NCI-H2227 treated with DMSO at 0.1 percent for 48 hours (cell line): ENCODE measurements at regions not wholly inside any gene's neighbourhood (a gene's known extent, or its start where the extent isn't known, plus 50 kb on each side); places are given as distances from the start of the nearest gene placed in this dataset.
"Not testable (repeated sequence)": the region's sequence is repeated elsewhere in the genome, so short reads cannot be mapped to it uniquely, and the experiment has no call there.

ENCODE experiments used
- DNase-seq: peaks from one replicate; lab custom pipeline; 2025; lab: John Stamatoyannopoulos, UW

DNA sequence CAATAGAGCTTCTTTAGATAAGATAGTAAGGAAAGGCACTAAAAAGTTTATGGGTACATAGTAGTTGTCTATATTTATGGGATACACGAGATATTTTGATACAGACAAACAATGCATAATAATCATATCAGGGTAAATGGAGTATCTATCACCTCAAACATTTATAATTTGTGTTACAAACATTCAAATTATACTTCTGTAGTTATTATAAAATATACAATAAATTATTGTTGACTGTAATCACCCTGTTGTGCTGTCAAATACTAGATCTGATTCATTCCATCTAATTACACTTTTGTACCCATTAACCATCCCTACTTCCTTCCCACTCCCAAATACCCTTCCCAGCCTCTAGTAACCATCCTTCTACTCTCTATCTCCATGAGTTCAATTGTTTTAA lies 179.7 kb downstream of the FOXG1 start:
- DNase-seq: no peak

DNA sequence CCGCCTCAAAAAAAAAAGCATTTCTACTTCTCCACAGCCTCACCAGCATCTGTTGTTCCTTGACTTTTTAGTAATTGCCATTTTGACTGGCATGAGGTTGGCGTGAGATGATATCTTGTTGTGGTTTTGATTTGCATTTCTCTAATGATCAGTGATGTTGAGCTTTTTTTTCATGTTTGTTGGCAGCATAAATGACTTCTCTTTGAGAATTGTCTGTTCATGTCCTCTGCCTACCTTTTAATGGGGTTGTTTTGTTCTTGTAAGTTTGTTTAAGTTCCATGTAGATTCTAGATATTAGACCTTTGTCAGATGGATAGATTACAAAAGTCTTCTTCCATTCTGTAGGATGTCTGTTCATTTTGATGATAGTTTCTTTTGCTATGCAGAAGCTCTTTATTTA lies 182.9 kb downstream of the FOXG1 start:
- no peak for DNase-seq

DNA sequence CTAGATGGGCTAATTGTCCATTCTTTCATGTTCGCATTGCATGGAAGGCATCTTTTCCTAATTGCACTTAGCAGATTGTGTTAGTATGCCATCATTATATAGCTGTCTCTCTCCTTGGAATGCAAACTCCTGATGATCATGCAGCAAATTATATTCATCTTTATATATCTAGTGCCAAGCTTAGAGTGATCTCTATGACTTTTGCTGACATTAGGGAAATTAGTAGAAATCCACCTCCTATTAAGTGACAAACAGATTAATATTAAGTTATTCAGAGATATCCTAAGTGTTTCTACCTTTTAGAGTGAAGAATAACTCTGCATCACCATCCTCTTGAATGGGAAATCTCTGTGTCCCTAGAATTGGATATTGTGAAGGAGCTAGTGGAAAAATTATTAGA lies 185.6 kb downstream of the FOXG1 start:
- no peak for DNase-seq

DNA sequence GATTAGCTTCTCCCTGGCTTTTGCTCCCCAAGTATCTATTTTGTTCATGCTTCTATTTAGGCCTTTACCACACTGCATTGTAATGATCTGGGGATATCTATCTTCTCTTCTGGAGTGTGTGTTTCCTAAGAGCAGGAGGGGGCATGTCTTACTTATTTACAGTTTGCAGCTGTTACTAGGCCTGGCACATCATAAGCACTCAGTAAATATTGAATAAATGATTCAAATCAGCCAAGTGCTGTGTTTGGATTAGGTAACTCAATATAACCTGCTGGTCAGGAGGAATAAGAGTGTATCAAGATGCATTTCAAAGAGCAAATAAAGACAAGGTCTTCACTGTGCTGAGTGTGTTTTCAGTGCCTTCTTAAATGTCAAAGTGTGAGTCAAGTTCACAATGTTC lies 186.1 kb downstream of the FOXG1 start:
- DNase-seq: no peak

DNA sequence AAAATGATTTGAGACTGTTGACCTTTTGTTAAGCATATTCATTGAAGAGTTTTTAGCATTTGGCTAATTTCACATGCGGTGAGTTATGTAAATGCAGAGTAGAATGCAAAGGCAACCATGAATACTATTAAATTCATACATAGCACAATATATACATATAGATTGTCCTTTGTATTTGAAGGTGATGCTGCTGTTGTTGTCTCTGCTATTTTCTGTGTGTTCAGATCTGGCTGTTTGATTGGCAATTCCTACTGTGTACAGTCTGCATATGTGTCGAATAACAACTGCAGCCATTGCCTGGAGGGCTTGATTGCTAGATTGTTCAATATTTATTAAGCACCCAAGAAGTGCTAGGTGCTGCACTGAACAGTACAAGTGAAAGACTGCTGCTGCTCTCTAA lies 187.4 kb downstream of the FOXG1 start:
- no peak for DNase-seq

DNA sequence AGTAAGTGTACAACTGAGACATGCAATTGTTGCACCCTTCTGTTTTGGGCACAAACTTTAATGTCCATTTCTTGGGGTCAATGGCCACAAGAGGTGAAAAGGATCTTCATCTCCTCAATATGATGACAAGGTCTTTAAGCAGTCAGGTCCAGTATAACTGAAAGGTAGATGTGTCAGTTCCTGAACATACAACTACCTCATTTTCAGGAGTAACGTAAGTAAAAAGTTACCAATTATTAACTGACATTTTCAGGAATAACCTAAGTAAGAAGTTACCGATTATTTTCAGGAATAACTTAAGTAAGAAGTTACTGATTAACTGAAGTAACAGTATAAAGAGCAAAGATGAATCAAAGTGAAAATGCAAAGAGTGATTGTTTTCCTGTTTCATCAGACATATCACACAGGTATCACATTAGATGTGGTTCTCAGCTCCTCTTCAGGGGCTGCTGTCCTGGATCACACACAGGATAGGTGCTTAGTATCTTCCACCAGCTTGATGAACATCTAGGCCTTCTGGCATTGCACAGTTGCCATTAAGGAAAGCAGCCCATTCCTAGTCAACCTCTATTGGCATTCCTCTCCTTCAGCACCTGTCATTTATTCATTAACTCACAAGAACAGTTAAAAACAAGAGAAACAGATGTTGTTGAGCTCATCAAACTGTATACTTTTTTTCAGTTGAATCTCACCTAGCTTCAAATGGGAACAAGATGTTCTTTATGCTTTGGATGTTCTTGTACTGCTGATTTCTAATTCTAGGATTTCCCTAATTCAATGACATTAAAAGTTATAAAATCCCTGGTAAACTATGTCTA lies 200.0 kb downstream of the FOXG1 start:
- DNase-seq: no peak

DNA sequence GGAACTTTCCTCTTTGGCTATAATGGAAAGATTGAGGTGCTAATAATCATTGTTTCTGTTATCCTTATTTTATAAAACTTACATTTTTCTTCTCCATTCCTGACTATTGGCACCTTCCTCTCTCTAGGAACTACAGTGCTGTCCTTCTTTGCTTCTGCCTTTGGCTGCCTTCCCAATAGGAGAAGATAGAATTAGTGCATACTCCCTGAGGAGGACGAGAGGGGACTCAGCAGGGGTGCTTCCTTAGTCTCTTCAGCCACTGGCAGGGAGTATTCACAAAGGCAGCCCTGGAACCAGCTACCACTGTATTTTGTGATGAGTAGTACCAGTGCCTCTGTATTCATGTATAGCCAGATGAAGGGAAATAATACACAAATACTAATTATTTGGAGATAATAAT lies 208.5 kb downstream of the FOXG1 start:
- DNase-seq: no peak

DNA sequence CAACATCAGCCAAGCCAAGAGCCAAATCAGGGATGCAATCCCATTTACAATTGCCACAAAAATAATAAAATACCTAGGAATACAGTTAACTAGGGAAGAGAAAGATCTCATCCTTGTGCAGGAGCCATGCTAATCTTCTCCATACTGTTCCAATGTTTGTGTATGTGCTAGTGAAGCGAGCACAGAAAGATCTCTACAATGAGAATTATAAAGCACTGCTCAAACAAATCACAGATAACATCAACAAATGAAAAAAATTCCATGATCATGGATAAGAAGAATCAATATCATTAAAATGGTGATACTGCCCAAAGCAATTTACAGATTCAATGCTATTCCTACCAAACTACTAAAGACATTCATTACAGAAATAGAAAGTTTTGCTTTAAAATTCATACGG lies 215.6 kb downstream of the FOXG1 start:
- no peak for DNase-seq

DNA sequence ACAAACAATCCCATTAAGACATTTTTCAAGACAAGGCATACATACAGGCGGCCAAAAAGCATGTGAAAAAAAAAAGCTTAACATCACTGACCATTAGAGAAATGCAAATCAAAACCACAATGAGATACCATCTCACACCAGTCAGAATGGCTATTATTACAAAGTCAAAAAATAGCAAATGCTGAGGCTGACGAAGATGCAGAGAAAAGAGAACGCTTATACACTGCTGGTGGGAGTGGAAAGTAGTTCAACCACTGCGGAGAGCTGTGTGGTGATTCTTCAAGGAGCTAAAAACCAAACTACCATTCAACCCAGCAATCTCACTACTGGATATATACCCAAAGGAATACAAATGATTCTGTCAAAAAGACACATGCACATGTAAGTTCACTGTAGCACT lies 216.7 kb downstream of the FOXG1 start:
- no peak for DNase-seq

DNA sequence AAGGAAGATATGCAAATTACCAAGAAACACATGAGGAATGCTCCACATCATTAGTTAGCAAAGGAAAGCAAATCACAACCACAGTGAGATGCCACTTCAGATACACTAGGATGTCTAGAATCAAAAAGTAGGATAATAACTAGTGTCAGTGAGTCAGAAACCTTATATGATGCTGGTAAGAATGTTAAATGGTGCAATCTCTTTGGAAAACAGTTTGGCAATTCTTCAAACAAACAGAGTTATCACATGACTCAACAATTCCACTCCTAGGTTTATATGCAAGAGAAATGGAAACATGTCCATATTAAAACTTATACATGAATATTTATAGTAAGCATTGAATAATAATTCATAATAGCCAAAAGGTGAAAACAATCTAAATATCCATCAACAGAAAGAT lies 220.9 kb downstream of the FOXG1 start:
- DNase-seq: no peak

DNA sequence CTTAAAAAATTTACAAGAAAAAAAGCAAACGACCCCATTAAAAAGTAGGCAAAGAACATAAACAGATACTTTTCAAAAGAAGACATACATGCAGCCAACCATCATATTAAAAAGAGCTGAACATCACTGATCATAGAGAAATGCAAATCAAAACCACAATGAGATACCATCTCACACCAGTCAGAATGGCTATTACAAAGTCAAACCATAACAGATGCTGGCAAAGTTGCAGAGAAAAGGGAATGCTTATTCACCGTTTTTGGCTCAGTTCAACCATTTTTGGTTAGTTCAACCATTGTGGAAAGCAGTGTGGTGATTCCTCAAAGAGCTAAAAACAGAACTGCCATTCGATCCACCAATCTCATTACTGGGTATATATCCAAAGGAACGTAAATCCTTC lies 230.6 kb downstream of the FOXG1 start:
- DNase-seq: not testable (repeated sequence)

DNA sequence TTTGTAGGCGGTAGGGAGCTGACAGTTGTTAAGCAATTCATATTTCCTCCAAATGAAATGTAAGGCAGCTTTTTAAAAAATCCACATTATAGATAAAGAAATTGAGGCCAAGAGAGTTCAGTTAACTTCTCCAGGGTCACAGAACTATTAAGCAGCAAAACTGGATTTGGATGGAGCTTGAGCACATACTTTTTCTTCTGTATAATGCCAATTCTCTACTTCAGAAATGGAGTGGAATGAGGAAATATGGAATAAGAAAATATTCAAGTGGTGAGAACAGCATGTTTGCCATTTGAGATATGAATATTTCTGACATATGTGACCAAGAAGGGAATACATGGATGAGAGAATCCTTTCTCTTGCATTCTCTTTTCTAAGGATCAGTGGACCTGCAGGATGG lies 233.1 kb downstream of the FOXG1 start:
- DNase-seq: no peak

DNA sequence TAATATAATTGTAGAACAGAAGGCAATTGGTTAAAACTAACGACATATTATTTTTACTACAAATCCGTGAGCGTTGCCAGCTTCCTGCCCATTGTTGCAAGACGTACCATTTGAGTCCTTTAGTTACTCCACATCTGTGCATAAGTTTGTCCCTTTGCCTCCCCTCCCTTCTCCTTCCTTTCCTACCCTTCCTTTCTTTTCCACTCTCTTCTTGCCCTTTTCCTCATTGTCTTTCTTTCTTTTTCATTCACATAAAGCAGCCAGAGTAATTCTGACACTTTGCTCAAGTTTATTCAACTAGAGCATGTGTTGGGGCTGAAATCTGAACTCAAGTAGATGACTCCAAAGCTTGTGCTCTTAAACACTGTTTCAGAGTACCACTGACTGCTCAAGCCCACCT lies 239.1 kb downstream of the FOXG1 start:
- DNase-seq: no peak

DNA sequence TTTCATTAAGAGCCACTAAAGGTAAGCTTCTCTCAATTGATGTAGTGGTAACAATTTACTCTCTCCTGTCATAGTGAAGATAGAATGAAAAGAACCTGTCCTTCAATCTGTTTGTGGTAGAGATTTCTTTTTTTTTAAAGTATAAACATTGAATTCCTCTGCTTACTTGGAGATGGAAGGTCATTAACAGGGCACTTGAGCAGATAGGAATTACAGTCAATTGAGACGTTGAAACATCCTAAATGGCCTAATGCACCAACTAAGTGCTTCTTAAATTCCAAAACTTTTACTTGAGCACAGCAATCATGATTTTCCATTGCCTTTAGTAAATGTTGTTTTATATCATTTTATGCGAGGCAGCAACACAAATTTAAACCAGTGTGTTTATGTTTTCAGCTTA lies 241.4 kb downstream of the FOXG1 start:
- DNase-seq: peak; percentile 38

DNA sequence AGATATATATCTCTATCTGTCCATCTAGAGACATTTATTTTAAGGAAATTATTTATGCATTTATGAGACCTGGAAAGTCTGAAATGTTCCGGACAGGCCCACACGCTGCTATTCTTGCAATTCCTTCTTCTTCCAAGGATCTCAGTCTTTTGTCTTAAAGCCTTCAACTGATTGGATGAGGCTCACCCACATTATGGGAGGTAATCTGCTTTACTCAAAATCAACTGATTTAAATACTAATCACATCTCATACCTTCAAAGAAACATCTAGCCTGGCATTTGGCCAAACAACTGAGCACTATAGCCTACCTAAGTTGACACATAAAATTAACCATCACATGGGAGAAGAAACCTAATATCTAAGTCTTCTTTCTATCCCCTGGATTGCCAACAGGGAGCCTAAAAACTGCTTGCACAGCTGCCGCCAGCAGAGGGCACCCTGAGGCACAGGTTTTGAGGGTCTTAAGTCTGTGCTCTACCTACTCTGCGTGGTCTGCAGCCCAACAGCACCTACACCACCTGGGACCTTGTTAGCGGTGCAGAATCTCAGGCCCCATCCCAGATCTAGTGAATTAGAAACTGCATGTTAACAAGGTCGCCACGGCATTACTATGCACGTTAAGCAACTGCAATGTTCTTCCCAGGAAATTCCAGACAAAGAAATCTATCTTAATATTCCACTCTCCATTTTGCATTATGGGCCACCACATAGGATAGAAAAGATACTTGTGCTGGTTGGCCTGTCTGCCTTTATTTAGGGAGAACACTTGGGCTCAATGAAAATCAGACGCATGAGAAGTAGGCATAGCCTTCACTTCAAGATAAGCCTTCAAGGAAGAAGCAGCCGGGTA lies 249.7 kb downstream of the FOXG1 start:
- DNase-seq: no peak

DNA sequence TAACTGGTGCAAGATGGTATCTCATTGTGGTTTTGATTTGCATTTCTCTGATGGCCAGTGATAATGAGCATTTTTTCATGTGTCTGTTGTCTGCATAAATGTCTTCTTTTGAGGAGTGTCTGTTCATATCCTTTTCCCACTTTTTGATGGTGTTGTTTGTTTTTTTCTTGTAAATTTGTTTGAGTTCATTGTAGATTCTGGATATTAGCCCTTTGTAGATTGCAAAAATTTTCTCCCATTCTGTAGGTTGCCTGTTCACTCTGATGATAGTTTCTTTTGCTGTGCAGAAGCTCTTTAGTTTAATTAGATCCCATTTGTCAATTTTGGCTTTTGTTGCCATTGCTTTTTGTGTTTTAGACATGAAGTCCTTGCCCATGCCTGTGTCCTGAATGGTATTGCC lies 256.9 kb downstream of the FOXG1 start:
- DNase-seq: not testable (repeated sequence)

DNA sequence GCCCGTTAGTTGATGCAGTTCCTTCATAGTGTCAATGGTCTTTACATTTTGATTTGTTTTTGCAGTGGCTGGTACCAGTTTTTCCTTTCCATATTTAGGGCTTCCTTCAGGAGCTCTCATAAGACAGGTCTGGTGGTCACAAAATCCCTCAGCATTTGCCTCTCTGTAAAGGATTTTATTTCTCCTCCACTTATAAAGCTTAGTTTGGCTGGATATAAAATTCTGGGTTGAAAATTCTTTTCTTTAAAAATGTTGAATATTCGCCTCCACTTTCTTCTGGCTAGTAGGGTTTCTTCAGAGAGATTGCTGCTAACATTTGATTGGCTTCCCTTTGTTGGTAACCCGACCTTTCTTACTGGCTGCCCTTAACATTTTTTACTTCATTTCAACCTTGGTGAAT lies 260.9 kb downstream of the FOXG1 start:
- not testable (repeated sequence) for DNase-seq

DNA sequence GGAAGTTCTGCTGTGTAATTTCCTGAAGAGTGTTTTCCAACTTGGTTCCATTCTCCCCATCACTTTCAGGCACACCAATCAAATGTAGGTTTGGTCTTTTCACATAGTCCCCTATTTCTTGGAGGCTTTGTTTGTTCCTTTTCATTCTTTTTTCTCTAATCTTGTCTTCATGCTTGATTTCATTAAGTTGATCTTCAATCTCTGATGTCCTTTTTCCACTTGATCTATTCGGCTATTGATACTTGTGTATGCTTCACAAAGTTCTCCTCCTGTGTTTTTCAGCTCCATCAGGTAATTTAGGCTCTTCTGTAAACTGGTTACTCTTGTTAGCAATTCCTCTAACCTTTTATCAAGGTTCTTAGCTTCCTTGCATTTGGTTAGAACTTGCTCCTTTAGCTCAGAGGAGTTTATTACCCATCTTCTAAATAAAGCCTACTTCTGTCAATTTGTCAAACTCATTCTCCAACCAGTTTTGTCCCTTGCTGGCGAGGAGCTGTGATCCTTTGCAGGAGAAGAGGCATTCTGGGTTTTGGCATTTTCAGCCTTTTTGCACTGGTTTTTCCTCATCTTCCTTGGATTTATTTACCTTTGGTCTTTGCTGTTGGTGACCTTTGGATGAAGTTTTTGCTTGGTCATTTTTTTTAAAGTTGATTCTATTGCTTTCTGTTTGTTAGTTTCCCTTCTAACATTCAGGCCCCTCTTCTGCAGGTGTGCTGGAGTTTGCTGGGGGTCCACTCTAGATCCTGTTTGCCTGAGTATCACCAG lies 261.5 kb downstream of the FOXG1 start:
- DNase-seq: not testable (repeated sequence)

DNA sequence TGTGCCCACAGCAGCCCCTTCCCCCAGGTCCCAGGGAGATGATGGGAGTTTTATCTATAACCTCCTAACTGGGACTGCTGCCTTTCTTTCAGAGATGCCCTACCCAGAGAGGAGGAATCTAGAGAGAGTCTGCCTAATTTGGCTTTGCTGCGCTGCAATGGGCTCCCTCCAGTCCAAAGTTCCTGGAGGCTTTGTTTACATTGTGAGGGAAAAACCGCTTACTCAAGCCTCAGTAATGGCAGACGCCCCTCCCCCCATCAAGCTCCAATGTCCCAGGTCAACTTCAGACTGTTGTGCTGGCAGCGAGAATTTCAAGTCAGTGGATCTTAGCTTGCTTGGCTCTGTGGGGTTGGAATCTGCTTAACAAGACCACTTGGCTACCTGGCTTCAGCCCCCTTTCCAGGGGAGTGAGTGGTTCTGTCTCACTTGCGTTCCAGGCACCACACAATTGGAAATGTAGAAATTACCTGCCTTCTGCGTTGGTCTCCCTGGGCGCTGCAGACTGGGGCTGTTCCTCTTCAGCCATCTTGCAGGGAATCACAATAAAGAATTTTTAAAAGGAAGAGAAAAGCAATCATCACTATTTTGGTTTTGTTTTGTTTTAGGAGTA lies 262.5 kb downstream of the FOXG1 start:
- DNase-seq: no peak

DNA sequence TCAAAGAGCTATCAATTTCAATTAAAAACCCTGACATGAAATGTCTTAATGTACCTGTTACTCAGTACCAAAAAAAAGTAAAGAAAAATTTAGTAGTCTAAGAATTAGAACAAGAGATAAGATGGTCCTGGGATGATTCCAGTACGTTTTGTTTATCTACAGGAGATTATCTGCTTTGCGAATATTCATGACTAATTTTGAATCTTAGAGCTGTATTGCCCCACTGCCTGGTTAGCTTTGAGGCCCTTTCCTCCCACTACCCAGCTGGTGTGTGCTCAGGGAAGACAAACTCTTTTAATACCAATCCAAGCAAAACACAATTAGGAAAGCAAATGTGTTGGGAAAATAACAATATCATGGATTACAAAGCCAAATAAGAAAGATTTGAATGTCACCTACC lies 263.5 kb downstream of the FOXG1 start:
- DNase-seq: no peak

DNA sequence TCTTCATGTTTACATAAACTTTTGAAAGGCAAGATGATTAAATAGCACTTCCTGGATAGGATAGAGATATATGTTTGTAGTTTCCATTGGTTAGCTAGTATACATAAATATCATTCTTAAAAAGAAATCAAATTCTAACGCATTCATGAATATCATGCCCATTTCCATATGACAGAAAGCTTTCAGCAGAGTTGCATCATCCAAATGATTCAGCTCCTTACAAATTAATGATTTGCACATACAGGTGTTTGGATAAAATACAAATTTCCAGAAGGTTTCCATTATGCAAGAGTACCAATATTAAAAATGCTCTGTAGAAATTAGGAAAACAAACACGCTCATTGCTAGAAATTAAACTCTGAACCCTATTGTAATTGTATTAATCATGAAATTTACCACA lies 264.4 kb downstream of the FOXG1 start:
- no peak for DNase-seq

DNA sequence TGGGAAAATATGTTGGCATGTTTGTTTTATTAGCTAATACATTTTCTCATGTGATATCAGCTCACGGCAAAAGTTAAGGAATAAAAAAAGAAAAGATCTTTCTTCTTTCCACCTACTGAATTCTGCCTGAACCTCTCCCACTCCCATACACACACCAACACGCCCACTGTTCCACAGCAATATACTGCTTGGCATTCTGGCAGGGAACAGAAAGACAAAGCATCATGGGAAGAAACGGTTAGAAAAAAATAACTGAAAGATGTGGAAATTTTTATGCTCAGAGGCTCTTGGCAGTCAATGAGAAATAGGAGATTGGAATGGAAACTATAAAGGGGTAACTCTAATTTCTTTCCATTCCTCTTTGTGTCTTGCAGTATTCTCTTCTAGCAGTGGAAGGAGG lies 268.5 kb downstream of the FOXG1 start:
- no peak for DNase-seq
